OCI-LY3 (cell line): ENCODE measurements at regions not wholly inside any gene's neighbourhood (a gene's known extent, or its start where the extent isn't known, plus 50 kb on each side); places are given as distances from the start of the nearest gene placed in this dataset.

Experiments used
- H2AFZ ChIP-seq: fragments of 200-600, 300-600 bp; shearing (Covaris generic); 2 replicates; pipeline ENCODE4 v1.6.0; 2014; ENCODE audit warnings: antibody characterized with exemption, low read depth, low read length
- H3K27ac ChIP-seq: fragments of 200-600, 300-600 bp; sonication (generic); 2 replicates; pipeline ENCODE4 v1.5.1; 2014; ENCODE audit warnings: mild to moderate bottlenecking, low read length, moderate library complexity, mixed read lengths
- H3K27me3 ChIP-seq: fragments of 200-600, 300-600 bp; sonication (generic); 2 replicates; pipeline ENCODE4 v1.6.1; 2014; ENCODE audit warnings: low read depth, low read length, mixed read lengths
- H3K36me3 ChIP-seq: fragments of 200-600, 300-600 bp; sonication (generic); replicated peaks from 2 replicates; pipeline ENCODE3; 2014; ENCODE audit warnings: low read depth, low read length, mixed read lengths
- H3K4me1 ChIP-seq: fragments of 300-600, 200-600 bp; sonication (generic); 2 replicates; pipeline ENCODE4 v1.6.1; 2014; ENCODE audit warnings: low read length, mixed read lengths
- H3K4me2 ChIP-seq: fragments of 200-600, 300-600 bp; sonication (generic); 2 replicates; pipeline ENCODE4 v1.6.1; 2014; ENCODE audit warnings: low read length, mixed read lengths
- H3K4me3 ChIP-seq: fragments of 300-600, 200-600 bp; sonication (generic); 2 replicates; pipeline ENCODE4 v1.5.1; 2014; ENCODE audit warnings: antibody characterized with exemption, mild to moderate bottlenecking, low read length, moderate library complexity
- H3K79me2 ChIP-seq: fragments of 300-600, 200-600 bp; shearing (Covaris generic); 2 replicates; pipeline ENCODE4 v1.6.1; 2014; ENCODE audit warnings: mild to moderate bottlenecking, low read length, mixed read lengths
- H3K9ac ChIP-seq: fragments of 300-600, 200-600 bp; shearing (Covaris generic); 2 replicates; pipeline ENCODE4 v1.6.0; 2014; ENCODE audit warnings: mild to moderate bottlenecking, low read length, moderate library complexity
- H3K9me3 ChIP-seq: fragments of 200-600, 300-600 bp; shearing (Covaris generic); 2 replicates; pipeline ENCODE4 v1.6.1; 2014; ENCODE audit warnings: low read length, mixed read lengths; ENCODE audit not compliant: insufficient read depth
- H4K20me1 ChIP-seq: fragments of 200-600, 300-600 bp; sonication (generic); 2 replicates; pipeline ENCODE4 v1.6.1; 2016; ENCODE audit warnings: low read length, mixed read lengths; ENCODE audit not compliant: insufficient read depth
- EZH2phosphoT487 ChIP-seq: fragments of 200-600 bp; shearing (Covaris generic); IDR thresholded peaks from 2 replicates; pipeline ENCODE4 v1.6.1; 2018; ENCODE audit warnings: antibody characterized with exemption, mixed run types, low read depth
- TF ChIP-seq, protein P1 (sequence below): fragments of 200-600, 300-600 bp; sonication (generic); IDR thresholded peaks from 2 replicates; pipeline ENCODE4 v1.5.1; 2014; ENCODE audit warnings: antibody characterized with exemption, low read length, low read depth

DNA sequence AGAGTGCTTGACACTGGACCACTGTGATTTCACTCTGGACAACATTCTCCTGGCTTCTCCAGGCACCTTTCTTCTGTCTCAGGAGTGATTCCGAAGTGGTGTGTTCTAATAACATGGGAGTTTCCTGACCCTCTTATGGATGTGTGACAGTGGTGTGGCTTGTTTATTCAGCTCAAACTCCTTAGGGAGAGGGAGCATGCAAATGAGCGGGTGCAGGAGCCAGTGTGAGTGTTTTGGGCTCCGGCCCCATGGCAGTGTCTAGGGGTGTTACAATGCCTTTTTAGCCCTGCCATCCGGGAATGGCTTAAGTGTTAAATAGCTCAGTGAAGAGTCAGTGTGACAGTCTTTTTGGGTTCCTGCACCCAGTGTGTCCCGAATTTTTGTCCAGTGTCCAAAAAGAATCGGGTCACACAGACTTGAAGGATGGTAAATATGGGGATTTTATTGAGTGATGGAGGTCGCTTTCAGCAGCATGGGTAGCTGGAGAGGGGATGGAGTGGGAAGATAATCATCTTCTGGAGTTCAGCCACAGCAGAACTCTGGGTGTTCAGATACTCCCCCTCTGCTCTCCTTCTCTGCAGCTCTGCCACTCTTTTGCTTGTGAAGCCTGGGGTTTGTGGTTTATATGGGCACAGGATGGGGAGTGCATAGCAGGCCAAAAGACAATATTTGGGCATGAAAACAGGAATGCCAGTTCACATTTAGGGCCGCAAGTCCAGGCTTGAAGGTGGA lies 928.9 kb upstream of the CITED2 start:
- H3K36me3 ChIP-seq, result no peaks in the 10 kb centered on the region
- H3K79me2 ChIP-seq, result no peaks in the 10 kb centered on the region
- no peak overlapping the region for H2AFZ ChIP-seq
- H3K27me3 ChIP-seq, result no peaks in the 10 kb centered on the region
- no peak overlapping the region for H3K9ac ChIP-seq
- no peak overlapping the region for H3K4me3 ChIP-seq
- no peak overlapping the region for H3K27ac ChIP-seq
- H3K9me3 ChIP-seq, result no peaks in the 10 kb centered on the region
- TF ChIP-seq, protein P1, sequence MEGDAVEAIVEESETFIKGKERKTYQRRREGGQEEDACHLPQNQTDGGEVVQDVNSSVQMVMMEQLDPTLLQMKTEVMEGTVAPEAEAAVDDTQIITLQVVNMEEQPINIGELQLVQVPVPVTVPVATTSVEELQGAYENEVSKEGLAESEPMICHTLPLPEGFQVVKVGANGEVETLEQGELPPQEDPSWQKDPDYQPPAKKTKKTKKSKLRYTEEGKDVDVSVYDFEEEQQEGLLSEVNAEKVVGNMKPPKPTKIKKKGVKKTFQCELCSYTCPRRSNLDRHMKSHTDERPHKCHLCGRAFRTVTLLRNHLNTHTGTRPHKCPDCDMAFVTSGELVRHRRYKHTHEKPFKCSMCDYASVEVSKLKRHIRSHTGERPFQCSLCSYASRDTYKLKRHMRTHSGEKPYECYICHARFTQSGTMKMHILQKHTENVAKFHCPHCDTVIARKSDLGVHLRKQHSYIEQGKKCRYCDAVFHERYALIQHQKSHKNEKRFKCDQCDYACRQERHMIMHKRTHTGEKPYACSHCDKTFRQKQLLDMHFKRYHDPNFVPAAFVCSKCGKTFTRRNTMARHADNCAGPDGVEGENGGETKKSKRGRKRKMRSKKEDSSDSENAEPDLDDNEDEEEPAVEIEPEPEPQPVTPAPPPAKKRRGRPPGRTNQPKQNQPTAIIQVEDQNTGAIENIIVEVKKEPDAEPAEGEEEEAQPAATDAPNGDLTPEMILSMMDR, result no peak
- no peak for TF ChIP-seq EZH2phosphoT487
- H3K4me2 ChIP-seq, result no peak overlapping the region
- no peaks in the 10 kb centered on the region for H4K20me1 ChIP-seq
- no peaks in the 10 kb centered on the region for H3K4me1 ChIP-seq

DNA sequence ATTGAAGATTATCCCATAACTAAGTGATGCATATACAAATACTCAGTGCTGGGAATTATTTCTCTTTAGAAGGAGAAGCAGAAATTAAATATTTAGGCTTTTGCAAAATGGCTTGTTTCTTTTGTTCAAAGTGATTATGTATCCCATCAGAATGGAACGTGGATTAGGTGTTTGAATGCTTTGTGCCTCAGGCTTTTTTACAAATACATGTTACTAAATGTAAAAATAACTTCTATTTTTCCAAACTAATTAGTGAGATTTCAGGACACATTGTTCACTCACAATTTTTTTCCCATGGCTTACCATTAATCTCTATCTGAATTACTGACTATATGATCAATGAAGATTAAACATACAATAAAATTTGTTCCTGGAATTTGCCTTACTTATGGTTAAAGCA lies 925.9 kb upstream of the CITED2 start:
- Histone ChIP-seq H3K4me2 (no peak overlapping the region), H3K27me3 (no peaks in the 10 kb centered on the region), H3K4me3 (no peak overlapping the region), H4K20me1 (no peaks in the 10 kb centered on the region), H2AFZ (no peak overlapping the region), H3K9me3 (no peaks in the 10 kb centered on the region), H3K4me1 (no peaks in the 10 kb centered on the region), H3K36me3 (no peaks in the 10 kb centered on the region), H3K9ac (no peak overlapping the region), H3K79me2 (no peaks in the 10 kb centered on the region), H3K27ac (no peak overlapping the region)
- no peak for TF ChIP-seq EZH2phosphoT487
- TF ChIP-seq, protein P1, result no peak

DNA sequence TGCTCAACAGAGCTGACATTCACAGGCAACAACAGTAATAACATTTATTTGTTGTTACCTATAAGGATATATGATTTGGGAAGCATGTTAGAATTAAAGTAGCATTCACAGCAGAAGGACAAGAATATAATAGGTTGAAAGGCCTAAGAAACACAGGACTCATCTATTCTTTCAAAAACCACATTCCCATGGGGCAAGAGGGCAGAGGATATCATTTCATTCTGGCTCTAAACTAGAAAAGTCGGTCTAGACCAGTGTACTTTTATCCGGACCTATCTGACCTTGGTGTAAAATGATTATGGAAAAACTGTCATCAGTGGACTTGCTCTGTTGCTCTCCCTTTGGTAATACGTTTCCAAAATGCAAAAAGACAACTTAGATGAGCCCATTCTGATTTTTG lies 914.7 kb upstream of the CITED2 start:
- H3K9me3 ChIP-seq, result no peaks in the 10 kb centered on the region
- no peaks in the 10 kb centered on the region for H3K4me1 ChIP-seq
- H3K27ac ChIP-seq, result no peak overlapping the region
- no peak overlapping the region for H3K9ac ChIP-seq
- H3K27me3 ChIP-seq, result no peaks in the 10 kb centered on the region
- no peaks in the 10 kb centered on the region for H3K36me3 ChIP-seq
- no peak overlapping the region for H3K4me2 ChIP-seq
- H4K20me1 ChIP-seq, result no peaks in the 10 kb centered on the region
- no peak overlapping the region for H2AFZ ChIP-seq
- no peak for TF ChIP-seq EZH2phosphoT487
- TF ChIP-seq, protein P1, result no peak
- H3K79me2 ChIP-seq, result no peaks in the 10 kb centered on the region
- no peak overlapping the region for H3K4me3 ChIP-seq

DNA sequence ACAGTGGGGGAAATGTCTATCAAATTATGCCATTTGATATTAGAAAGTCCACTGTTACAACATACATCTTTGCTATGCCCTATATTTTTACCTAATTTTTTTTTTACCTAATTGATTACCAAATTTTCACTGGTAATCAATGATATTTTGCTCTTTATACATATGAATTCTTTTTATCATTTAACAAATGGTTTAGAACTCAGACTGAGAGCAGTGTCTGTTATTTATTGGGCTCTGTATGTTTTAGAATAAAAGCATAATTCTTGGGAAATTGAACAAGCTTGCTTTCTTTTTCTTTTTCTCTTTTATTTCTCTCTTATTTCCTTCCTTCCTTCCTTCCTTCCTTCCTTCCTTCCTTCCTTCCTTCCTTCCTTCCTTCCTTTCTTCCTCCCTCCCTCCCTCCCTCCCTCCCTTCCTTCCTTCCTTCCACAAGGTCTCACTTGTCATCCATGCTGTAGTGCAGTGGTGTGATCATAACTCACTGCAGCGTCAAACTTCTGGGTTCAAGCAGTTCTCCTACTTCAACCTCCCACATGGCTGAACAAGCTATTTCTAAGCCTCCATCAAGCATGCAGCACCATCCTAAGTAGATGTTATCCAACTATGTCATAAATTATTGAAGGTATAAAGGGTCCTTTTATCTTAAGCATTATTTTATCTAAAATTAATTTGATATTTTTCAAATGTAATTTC lies 911.7 kb upstream of the CITED2 start:
- H3K9me3 ChIP-seq, result no peaks in the 10 kb centered on the region
- TF ChIP-seq EZH2phosphoT487, result no peak
- TF ChIP-seq, protein P1, result no peak
- no peaks in the 10 kb centered on the region for H4K20me1 ChIP-seq
- no peak overlapping the region for H2AFZ ChIP-seq
- no peaks in the 10 kb centered on the region for H3K27me3 ChIP-seq
- no peaks in the 10 kb centered on the region for H3K4me1 ChIP-seq
- H3K27ac ChIP-seq, result no peak overlapping the region
- H3K79me2 ChIP-seq, result no peaks in the 10 kb centered on the region
- H3K4me2 ChIP-seq, result no peak overlapping the region
- no peak overlapping the region for H3K4me3 ChIP-seq
- no peak overlapping the region for H3K9ac ChIP-seq
- no peaks in the 10 kb centered on the region for H3K36me3 ChIP-seq
